ENCODE measurements at regions not wholly inside any gene's neighbourhood (a gene's known extent, or its start where the extent isn't known, plus 50 kb on each side); places are given as distances from the start of the nearest gene placed in this dataset.

- DNase-seq (ENCODE audit: insufficient read length, low spot score) (no peak), FAIRE-seq (no peak)
- no peak for TF ChIP-seq POLR2A (IDR thresholded peaks at IDR 0.05; ENCODE audit: low read depth, low read length)
Observed at GRCh38 chr11:16468735-16469453, 112.5 kb upstream of the SOX6 start.

DNA sequence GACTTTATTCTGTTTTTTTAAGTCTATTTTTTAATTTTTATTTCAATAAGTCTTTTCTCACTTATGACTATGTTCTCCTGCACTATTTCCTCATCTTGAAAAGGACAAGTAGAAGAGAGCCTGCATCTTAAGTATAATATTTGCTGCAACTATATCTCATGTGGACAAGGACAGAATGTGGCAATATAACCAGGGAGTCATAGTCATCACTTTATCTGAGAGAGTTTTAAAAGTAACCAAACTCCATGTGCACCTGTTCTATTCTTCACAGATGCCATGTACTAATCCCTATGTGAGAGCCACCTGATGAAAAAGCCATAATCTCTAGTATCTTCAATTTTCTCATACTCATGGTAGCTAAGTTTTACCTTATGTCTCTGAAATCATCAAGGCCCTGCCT, 104.2 kb upstream of the SOX6 start:
- no peak for FAIRE-seq

GRCh38 chr11:16456366-16456765, 100.0 kb upstream of the SOX6 start:
- no peak for DNase-seq (ENCODE audit: insufficient read length, low spot score)
- no peak for TF ChIP-seq POLR2A (IDR thresholded peaks at IDR 0.05; ENCODE audit: low read depth, low read length)
- no peak for FAIRE-seq

More for the DNA sequence above, 104.2 kb upstream of the SOX6 start:
- no peak for DNase-seq (ENCODE audit: insufficient read length, low spot score)
- TF ChIP-seq POLR2A (IDR thresholded peaks at IDR 0.05; ENCODE audit: low read depth, low read length) = no peak

- DNase-seq (ENCODE audit: insufficient read length, low spot score) (no peak), FAIRE-seq (no peak)
- TF ChIP-seq POLR2A (IDR thresholded peaks at IDR 0.05; ENCODE audit: low read depth, low read length) = no peak
Observed at GRCh38 chr11:16454289-16454863, 98.0 kb upstream of the SOX6 start.

DNA sequence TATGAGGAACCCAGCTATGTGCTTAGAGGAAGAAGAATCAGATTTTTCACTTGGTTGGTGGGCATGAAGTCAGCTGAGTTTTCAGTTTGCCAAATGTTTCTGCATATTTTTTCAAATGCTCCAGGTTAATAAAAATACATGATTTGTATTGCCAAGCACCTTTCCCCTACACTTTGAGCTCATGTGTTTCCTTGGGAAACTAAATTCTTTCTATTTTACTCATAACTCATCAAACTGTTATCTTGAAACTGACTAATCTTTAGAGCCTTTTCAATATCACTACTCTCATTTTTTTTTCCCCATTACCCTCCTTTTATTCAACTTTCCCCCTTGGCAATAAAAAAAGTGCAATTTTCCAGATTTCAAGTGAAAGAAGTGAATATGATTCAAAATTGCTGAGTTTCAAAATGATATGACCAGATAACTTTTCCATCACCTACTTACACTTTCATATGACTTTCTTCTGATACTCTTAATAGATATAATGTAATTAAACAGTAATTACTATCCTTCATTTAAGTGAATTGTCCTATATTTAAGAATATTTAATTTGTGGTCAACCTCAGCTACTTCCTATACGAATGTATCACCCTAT, 91.9 kb upstream of the SOX6 start:
- DNase-seq (ENCODE audit: insufficient read length, low spot score) (no peak), FAIRE-seq (no peak)
- TF ChIP-seq POLR2A (IDR thresholded peaks at IDR 0.05; ENCODE audit: low read depth, low read length) = no peak

- DNase-seq (ENCODE audit: insufficient read length, low spot score) = no peak
- FAIRE-seq = no peak
- TF ChIP-seq POLR2A (IDR thresholded peaks at IDR 0.05; ENCODE audit: low read depth, low read length) = no peak
Observed at GRCh38 chr11:16441461-16441860, 85.1 kb upstream of the SOX6 start.

GRCh38 chr11:16440136-16440535, 83.8 kb upstream of the SOX6 start:
- DNase-seq (ENCODE audit: insufficient read length, low spot score) (no peak), FAIRE-seq (no peak)
- no peak for TF ChIP-seq POLR2A (IDR thresholded peaks at IDR 0.05; ENCODE audit: low read depth, low read length)

GRCh38 chr11:16434036-16434435, 77.7 kb upstream of the SOX6 start:
- FAIRE-seq (no peak), DNase-seq (ENCODE audit: insufficient read length, low spot score) (no peak)
- TF ChIP-seq POLR2A (IDR thresholded peaks at IDR 0.05; ENCODE audit: low read depth, low read length) = no peak

DNA sequence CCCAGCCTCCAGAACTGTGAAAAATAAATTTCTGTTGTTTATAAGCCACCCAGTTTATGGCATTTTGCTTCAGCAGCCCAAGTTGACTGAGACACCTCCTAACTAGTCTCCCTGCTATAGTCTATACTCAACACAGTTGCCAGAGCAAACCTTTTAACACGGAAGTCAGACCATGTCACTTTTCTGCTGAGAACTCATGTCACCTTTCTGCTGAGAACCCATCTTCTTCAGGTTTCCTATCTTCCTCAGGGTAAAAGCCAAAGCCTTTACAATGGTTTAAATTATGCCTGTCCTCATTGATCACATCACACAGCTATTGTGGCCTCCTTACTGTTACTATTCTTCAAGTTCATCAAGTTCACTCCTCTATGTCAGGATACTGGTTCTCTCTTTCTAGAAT, 74.3 kb upstream of the SOX6 start:
- no peak for FAIRE-seq
- no peak for DNase-seq (ENCODE audit: insufficient read length, low spot score)
- TF ChIP-seq POLR2A (IDR thresholded peaks at IDR 0.05; ENCODE audit: low read depth, low read length) = no peak

DNA sequence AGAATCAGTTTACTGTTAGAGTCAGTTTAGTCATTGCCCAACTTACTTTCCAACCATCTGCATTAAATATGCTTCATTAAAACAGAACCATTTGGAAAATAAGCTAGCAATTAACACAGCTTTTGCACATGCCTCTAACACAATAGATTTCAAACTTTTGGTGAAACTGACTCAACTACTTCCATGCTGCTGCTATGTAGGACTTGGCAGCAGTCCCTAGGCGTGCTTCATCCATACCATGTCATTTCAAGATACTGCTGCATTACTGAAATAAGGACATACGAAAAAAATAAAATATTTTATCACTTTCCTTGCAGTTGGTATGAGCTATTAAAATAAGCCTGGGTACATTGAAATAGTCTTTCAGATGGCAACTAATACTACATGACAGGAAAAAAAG, 65.5 kb upstream of the SOX6 start:
- TF ChIP-seq POLR2A (IDR thresholded peaks at IDR 0.05; ENCODE audit: low read depth, low read length) = no peak
- DNase-seq (ENCODE audit: insufficient read length, low spot score) = no peak
- FAIRE-seq = no peak

- no peak for TF ChIP-seq POLR2A (IDR thresholded peaks at IDR 0.05; ENCODE audit: low read depth, low read length)
- FAIRE-seq = no peak
- no peak for DNase-seq (ENCODE audit: insufficient read length, low spot score)
Observed at GRCh38 chr11:16418428-16419097, 62.2 kb upstream of the SOX6 start.

DNA sequence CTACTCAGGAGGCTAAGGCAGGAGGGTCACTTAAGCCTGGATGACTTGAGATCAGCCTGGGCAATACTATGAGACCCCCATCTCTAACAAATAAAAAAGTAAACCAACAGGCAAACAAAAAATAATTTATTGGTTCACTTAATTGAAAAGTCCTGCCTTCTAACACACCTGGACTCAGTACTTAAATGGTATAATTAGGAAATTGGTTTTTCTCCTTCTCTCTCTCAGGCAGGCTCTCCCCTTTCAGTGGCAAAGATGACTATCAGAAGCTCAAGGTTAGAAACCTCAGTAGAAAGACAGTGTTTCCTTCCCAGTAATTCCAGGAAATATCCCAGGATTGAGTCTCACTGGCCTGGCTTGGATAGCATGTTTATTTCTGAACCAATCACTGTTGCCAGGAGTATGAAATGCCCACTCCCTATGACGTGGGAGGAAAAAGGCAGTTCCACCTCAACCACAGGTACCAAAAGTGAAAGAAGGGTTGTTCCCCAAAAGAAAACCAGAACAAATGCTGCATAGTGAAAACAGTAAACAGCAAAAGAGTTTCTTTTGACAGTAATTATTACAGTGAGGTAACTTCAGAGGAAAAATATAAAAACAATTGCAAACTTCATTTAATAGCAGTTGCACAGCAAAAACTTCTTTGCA, 56.3 kb upstream of the SOX6 start:
- no peak for TF ChIP-seq POLR2A (IDR thresholded peaks at IDR 0.05; ENCODE audit: low read depth, low read length)
- DNase-seq (ENCODE audit: insufficient read length, low spot score) = no peak
- no peak for FAIRE-seq

- no peak for TF ChIP-seq POLR2A (IDR thresholded peaks at IDR 0.05; ENCODE audit: low read depth, low read length)
- DNase-seq (ENCODE audit: insufficient read length, low spot score) = no peak
- FAIRE-seq = no peak
Observed at GRCh38 chr11:16410479-16410878, 54.1 kb upstream of the SOX6 start.

- DNase-seq (ENCODE audit: insufficient read length, low spot score) (no peak), FAIRE-seq (no peak)
- no peak for TF ChIP-seq POLR2A (IDR thresholded peaks at IDR 0.05; ENCODE audit: low read depth, low read length)
Observed at GRCh38 chr11:16408619-16409018, 52.3 kb upstream of the SOX6 start.
